SK-N-SH (cell line): ENCODE measurements at regions not wholly inside any gene's neighbourhood (a gene's known extent, or its start where the extent isn't known, plus 50 kb on each side); places are given as distances from the start of the nearest gene placed in this dataset.

Experiments used
- CTCF ChIA-PET: fragments of 300-600, 350-600 bp; formaldehyde crosslinking; extraction: SDS; loops from one replicate; lab custom pipeline; 2021; lab: Yijun Ruan, JAX
- POLR2A ChIA-PET: fragments of 350-600 bp; sonication (Branson Sonifier 250); formaldehyde crosslinking; extraction: SDS; loops from one replicate; lab custom pipeline; 2020; ENCODE audit warnings: antibody characterized with exemption, inconsistent platforms; lab: Yijun Ruan, JAX
- DNase-seq: peaks from one replicate; pipeline ENCODE4 v3.0.0; 2012
- H2AFZ ChIP-seq: fragments of 200-600 bp; sonication (generic); 2 replicates; pipeline ENCODE4 v1.8.1; 2016; ENCODE audit warnings: antibody characterized with exemption, mild to moderate bottlenecking, low read depth
- H3F3A ChIP-seq: fragments of 200-600 bp; sonication (generic); replicated peaks from 2 replicates; pipeline ENCODE3; 2016; ENCODE audit warnings: antibody characterized with exemption, mild to moderate bottlenecking; ENCODE audit not compliant: insufficient read depth
- H3K27ac ChIP-seq, 2 experiments: fragments of 200-500 bp in 1 of 2; fragments of 200-600 bp in 1 of 2; sonication (Bioruptor generic) in 1 of 2; sonication (generic), shearing (Covaris generic) in 1 of 2; 2 replicates each; pipeline versions ENCODE4 v1.5.1 to v1.6.1; 2014 to 2016; ENCODE audit warnings: low read depth in 2 of 2, inconsistent platforms in 1 of 2, low read length in 1 of 2, mild to moderate bottlenecking in 1 of 2, mixed read lengths in 1 of 2
- H3K27me3 ChIP-seq: fragments of 200-600 bp; sonication (generic), shearing (Covaris generic); 2 replicates; pipeline ENCODE4 v1.6.1; 2016; ENCODE audit warnings: mixed run types; ENCODE audit not compliant: insufficient read depth
- H3K36me3 ChIP-seq, 2 experiments: fragments of 200-500 bp in 1 of 2; fragments of 200-600 bp in 1 of 2; sonication (Bioruptor generic) in 1 of 2; sonication (generic) in 1 of 2; replicated peaks in 1 of 2; 2 replicates each; pipeline versions ENCODE3 to v1.5.1; 2014 to 2016; ENCODE audit warnings: low read length in 1 of 2, mild to moderate bottlenecking in 1 of 2; ENCODE audit not compliant: insufficient read depth in 2 of 2, control insufficient read depth in 1 of 2
- H3K4me1 ChIP-seq, 2 experiments: fragments of 200-500 bp in 1 of 2; fragments of 200-600 bp in 1 of 2; sonication (Bioruptor generic) in 1 of 2; sonication (generic), shearing (Covaris generic) in 1 of 2; 2 replicates each; pipeline versions ENCODE4 v1.5.1 to v1.6.1; 2014 to 2016; ENCODE audit warnings: low read depth in 1 of 2, low read length in 1 of 2, mixed run types in 1 of 2; ENCODE audit not compliant: insufficient read depth in 2 of 2, control insufficient read depth in 1 of 2
- H3K4me2 ChIP-seq: fragments of 200-600 bp; sonication (generic), shearing (Covaris generic); 2 replicates; pipeline ENCODE4 v1.6.1; 2017; ENCODE audit warnings: mixed run types
- H3K4me3 ChIP-seq, 2 experiments: fragments of 200-500 bp in 1 of 2; fragments of 200-600 bp in 1 of 2; sonication (Bioruptor generic) in 1 of 2; sonication (generic), shearing (Covaris generic) in 1 of 2; 2 replicates each; pipeline versions ENCODE4 v1.5.1 to v1.8.1; 2014 to 2016; ENCODE audit warnings: low read depth in 2 of 2, inconsistent platforms in 1 of 2, low read length in 1 of 2, mild to moderate bottlenecking in 1 of 2, mixed read lengths in 1 of 2, moderate library complexity in 1 of 2
- H3K79me2 ChIP-seq: fragments of 200-600 bp; sonication (generic); 2 replicates; pipeline ENCODE4 v1.8.1; 2017; ENCODE audit warnings: mild to moderate bottlenecking; ENCODE audit not compliant: insufficient read depth
- H3K9ac ChIP-seq: fragments of 200-600 bp; sonication (generic); 2 replicates; pipeline ENCODE4 v1.6.1; 2017; ENCODE audit warnings: mixed run types
- H3K9me2 ChIP-seq: fragments of 200-600 bp; sonication (generic); 2 replicates; pipeline ENCODE4 v1.6.1; 2017; ENCODE audit warnings: mixed run types
- H3K9me3 ChIP-seq: fragments of 200-600 bp; sonication (generic); 2 replicates; pipeline ENCODE4 v1.6.1; 2017; ENCODE audit warnings: mixed run types, mild to moderate bottlenecking, moderate library complexity
- H4K20me1 ChIP-seq: fragments of 200-600 bp; sonication (generic); 2 replicates; pipeline ENCODE4 v1.6.1; 2017; ENCODE audit warnings: mild to moderate bottlenecking, mixed run types; ENCODE audit not compliant: insufficient read depth
- CTCF ChIP-seq: fragments of 200-600 bp; sonication (generic); IDR thresholded peaks from 2 replicates; pipeline ENCODE4 v1.6.1; 2017; ENCODE audit warnings: antibody characterized with exemption, mild to moderate bottlenecking, moderate library complexity
- ELF1 ChIP-seq: IDR thresholded peaks from 2 replicates; pipeline ENCODE4 v1.4.0; 2012
- EZH2phosphoT487 ChIP-seq: fragments of 200-600 bp; sonication (generic); IDR thresholded peaks from 2 replicates; pipeline ENCODE4 v1.6.1; 2017; ENCODE audit warnings: low read depth, mixed run types, mild to moderate bottlenecking, antibody characterized with exemption, moderate library complexity, borderline replicate concordance
- FOXJ3 ChIP-seq: sonication (generic); formaldehyde crosslinking; IDR thresholded peaks from 2 replicates; pipeline ENCODE4 v1.5.1; 2020; ENCODE audit warnings: mild to moderate bottlenecking, missing genetic modification reagents
- FOXM1 ChIP-seq: IDR thresholded peaks from 2 replicates; pipeline ENCODE4 v1.4.0; 2012; ENCODE audit warnings: low read depth, mild to moderate bottlenecking
- GABPA ChIP-seq: IDR thresholded peaks from 2 replicates; pipeline ENCODE4 v1.4.0; 2012; ENCODE audit warnings: low read depth, mild to moderate bottlenecking
- GATA2 ChIP-seq: sonication (generic); formaldehyde crosslinking; IDR thresholded peaks from 2 replicates; pipeline ENCODE4 v1.5.0; 2020; ENCODE audit warnings: mild to moderate bottlenecking, missing genetic modification reagents
- IRF3 ChIP-seq: fragments of 150-350 bp; IDR thresholded peaks from 2 replicates; pipeline ENCODE4 v1.6.1; 2016; ENCODE audit warnings: mild to moderate bottlenecking, low read depth, low read length
- MEF2A ChIP-seq: IDR thresholded peaks from 2 replicates; pipeline ENCODE4 v1.4.0; 2012; ENCODE audit warnings: low read depth, borderline replicate concordance
- NFIC ChIP-seq: IDR thresholded peaks from 2 replicates; pipeline ENCODE4 v1.4.0; 2012; ENCODE audit warnings: borderline replicate concordance
- POLR2AphosphoS5 ChIP-seq: IDR thresholded peaks from 2 replicates; pipeline ENCODE4 v1.6.1; 2012; ENCODE audit warnings: low read depth, low read length
- RCOR1 ChIP-seq: fragments of 150-350 bp; IDR thresholded peaks from 2 replicates; pipeline ENCODE4 v1.6.1; 2017; ENCODE audit warnings: antibody characterized with exemption, low read length
- REST ChIP-seq: IDR thresholded peaks from 2 replicates; pipeline ENCODE4 v1.6.1; 2012; ENCODE audit warnings: mild to moderate bottlenecking, low read depth, low read length, moderate library complexity
- RXRA ChIP-seq: IDR thresholded peaks from 2 replicates; pipeline ENCODE4 v1.4.0; 2012; ENCODE audit warnings: low read depth, mild to moderate bottlenecking, borderline replicate concordance
- SIN3A ChIP-seq: IDR thresholded peaks from 2 replicates; pipeline ENCODE4 v1.6.1; 2012; ENCODE audit warnings: low read depth, mild to moderate bottlenecking, low read length, moderate library complexity, borderline replicate concordance
- TCF12 ChIP-seq: IDR thresholded peaks from 2 replicates; pipeline ENCODE4 v1.4.0; 2012
- USF2 ChIP-seq: fragments of 150-350 bp; IDR thresholded peaks from 2 replicates; pipeline ENCODE4 v1.6.1; 2017; ENCODE audit warnings: antibody characterized with exemption, low read length, low read depth, borderline replicate concordance
- YY1 ChIP-seq: IDR thresholded peaks from 2 replicates; pipeline ENCODE4 v1.4.0; 2012; ENCODE audit warnings: low read depth, mild to moderate bottlenecking
- ZBTB33 ChIP-seq: IDR thresholded peaks from 2 replicates; pipeline ENCODE4 v1.4.0; 2012; ENCODE audit warnings: low read depth, borderline replicate concordance
- WGBS: methylation state at CpG from one replicate; pipeline ENCODE4 v1.1.6; 2017; ENCODE audit warnings: low lambda C conversion rate; 5-methylcytosine and 5-hydroxymethylcytosine counted together

GRCh38 chr7:46444256-46444655 is 523.2 kb upstream of the IGFBP3 start:
- POLR2A ChIA-PET = no interaction called here
- Histone ChIP-seq H3K9ac (no peak overlapping the region), H3K27me3 (no peaks in the 10 kb centered on the region), H3K9me3 (0 out of 2 replicates have a peak, but pooled peaks cover 3% of the 10 kb centered on the region), H3K79me2 (no peaks in the 10 kb centered on the region), H3K36me3 (no peaks in the 10 kb centered on the region), H3K9me2 (no peaks in the 10 kb centered on the region), H4K20me1 (no peaks in the 10 kb centered on the region), H3K4me3 (no peak overlapping the region), H3K4me1 (no peaks in the 10 kb centered on the region), H2AFZ (no peak overlapping the region), H3K27ac (no peak overlapping the region), H3F3A (no peaks in the 10 kb centered on the region), H3K4me2 (no peak overlapping the region)
- no peak for DNase-seq
- TF ChIP-seq TCF12 (peak; percentile 13; the same call in 1 of the 2 replicates), RXRA (no peak)
- 2% methylated on average over 3 of the region's 3 CpGs for WGBS
- CTCF ChIA-PET = interaction anchor here (1.2 to 1.3 kb wide), 2 partner anchors 16 to 18 kb away, joined by 3 to 4 read pairs; no protein-coding TSS in a partner anchor

- Histone ChIP-seq H3K27ac (no peak overlapping the region), H3K4me2 (no peak overlapping the region), H3K27me3 (no peaks in the 10 kb centered on the region), H3K36me3 (no peaks in the 10 kb centered on the region), H2AFZ (no peak overlapping the region), H3K4me3 (no peak overlapping the region), H3F3A (no peaks in the 10 kb centered on the region), H3K79me2 (no peaks in the 10 kb centered on the region), H3K9me3 (peaks cover 25% of the 10 kb centered on the region; the same call in 1 of the 2 replicates), H3K9me2 (no peaks in the 10 kb centered on the region), H4K20me1 (no peaks in the 10 kb centered on the region), H3K9ac (no peak overlapping the region), H3K4me1 (no peaks in the 10 kb centered on the region)
- WGBS = 69% methylated on average over 6 of the region's 6 CpGs
- no peak for DNase-seq
- ChIA-PET POLR2A (no interaction called here), CTCF (interaction anchor here (0.8 kb wide), 1 partner anchor 202 kb away, joined by 3 read pairs; no protein-coding TSS in a partner anchor)
- no peak for TF ChIP-seq USF2
- TF ChIP-seq IRF3 = no peak
- TF ChIP-seq EZH2phosphoT487 = no peak
- no peak for TF ChIP-seq POLR2AphosphoS5
- TF ChIP-seq GATA2 = no peak
- no peak for TF ChIP-seq REST
- no peak for TF ChIP-seq FOXJ3 (CRISPR knock-in tag)
- no peak for TF ChIP-seq CTCF
- no peak for TF ChIP-seq YY1
- TF ChIP-seq ELF1 = no peak
- no peak for TF ChIP-seq FOXM1
- no peak for TF ChIP-seq MEF2A
- TF ChIP-seq ZBTB33 = no peak
- no peak for TF ChIP-seq SIN3A
- TF ChIP-seq RCOR1 = no peak
- TF ChIP-seq NFIC = no peak
- no peak for TF ChIP-seq GABPA
Measured at GRCh38 chr7:46440186-46440585, 519.1 kb upstream of the IGFBP3 start.
